Natural killer cell treated with Interleukin-12 subunit alpha and Interleukin-12 subunit beta and Interleukin-15 and Interleukin-18, amount 100 ng/mL, for 72 hours (primary cell): ENCODE measurements at regions not wholly inside any gene's neighbourhood (a gene's known extent, or its start where the extent isn't known, plus 50 kb on each side); places are given as distances from the start of the nearest gene placed in this dataset.
"Not testable (repeated sequence)": the region's sequence is repeated elsewhere in the genome, so short reads cannot be mapped to it uniquely, and the experiment has no call there.

Experiments used
- ATAC-seq, 2 donors: fragments of 150-1000 bp; cut with Tn5 transposase in 1 of 2; sonication (Bioruptor Pico), chemical (Tn5 transposase) in 1 of 2; 2 replicates each; pipeline ENCODE4 v1.10.0; 2021
- DNase-seq: peaks from one replicate; pipeline ENCODE4 v3.0.0; 2022; ENCODE audit warnings: low spot score
- H3K27ac Mint-ChIP-seq, 2 donors: 1 replicate in 1 of 2; 2 replicates in 1 of 2; pipeline ENCODE4 v1.8.0; 2022; ENCODE audit warnings: mixed read lengths in 2 of 2, mild to moderate bottlenecking in 1 of 2, moderate library complexity in 1 of 2
- H3K27me3 Mint-ChIP-seq, 2 donors: 1 replicate in 1 of 2; 2 replicates in 1 of 2; pipeline ENCODE4 v1.8.0; 2022; ENCODE audit warnings: mixed read lengths in 2 of 2
- H3K36me3 Mint-ChIP-seq: one replicate; pipeline ENCODE4 v1.8.0; 2022; ENCODE audit warnings: mixed read lengths
- H3K4me1 Mint-ChIP-seq, 2 donors: 1 replicate in 1 of 2; 2 replicates in 1 of 2; pipeline ENCODE4 v1.8.0; 2022; ENCODE audit warnings: low read depth in 2 of 2, mixed read lengths in 2 of 2, mild to moderate bottlenecking in 1 of 2
- H3K4me3 Mint-ChIP-seq: one replicate; pipeline ENCODE4 v1.8.0; 2022; ENCODE audit warnings: mixed read lengths
- H3K9me3 Mint-ChIP-seq: 2 replicates; pipeline ENCODE4 v1.8.0; 2022; ENCODE audit warnings: mixed read lengths

- H3K4me3 Mint-ChIP-seq, result no peak overlapping the region
- no peaks in the 10 kb centered on the region for H3K27me3 Mint-ChIP-seq
- no peak overlapping the region for H3K27ac Mint-ChIP-seq
- H3K9me3 Mint-ChIP-seq, result peaks cover 3% of the 10 kb centered on the region
- H3K4me1 Mint-ChIP-seq, result no peaks in the 10 kb centered on the region
- ATAC-seq, result no peak
- no peaks in the 10 kb centered on the region for H3K36me3 Mint-ChIP-seq
- DNase-seq, result no peak
Observed at GRCh38 chr5:87589587-87589986, 176.9 kb upstream of the CCNH start.

- Mint-ChIP-seq H3K27ac (no peak overlapping the region), H3K27me3 (no peaks in the 10 kb centered on the region), H3K9me3 (peaks cover 6% of the 10 kb centered on the region), H3K4me3 (no peak overlapping the region), H3K4me1 (no peaks in the 10 kb centered on the region), H3K36me3 (no peaks in the 10 kb centered on the region)
- no peak for ATAC-seq
- no peak for DNase-seq
Observed at GRCh38 chr5:87588316-87588715, 175.6 kb upstream of the CCNH start.

GRCh38 chr5:87583704-87584103 lies 171.0 kb upstream of the CCNH start:
- H3K27me3 Mint-ChIP-seq, H3K36me3 Mint-ChIP-seq, H3K9me3 Mint-ChIP-seq, DNase-seq, H3K4me1 Mint-ChIP-seq, H3K27ac Mint-ChIP-seq, H3K4me3 Mint-ChIP-seq, ATAC-seq: not testable (repeated sequence)

GRCh38 chr5:87582149-87582548 lies 169.4 kb upstream of the CCNH start:
- no peaks in the 10 kb centered on the region for H3K36me3 Mint-ChIP-seq
- peaks cover 0 to 6% of the 10 kb centered on the region in 2 donors for H3K27me3 Mint-ChIP-seq
- DNase-seq (no peak), ATAC-seq (no peak)
- H3K27ac Mint-ChIP-seq, result no peak overlapping the region
- no peaks in the 10 kb centered on the region for H3K4me1 Mint-ChIP-seq
- no peak overlapping the region for H3K4me3 Mint-ChIP-seq
- H3K9me3 Mint-ChIP-seq, result peaks cover 6% of the 10 kb centered on the region

GRCh38 chr5:87581661-87582060 lies 168.9 kb upstream of the CCNH start:
- Mint-ChIP-seq H3K9me3 (peaks cover 6% of the 10 kb centered on the region), H3K4me3 (no peak overlapping the region), H3K36me3 (no peaks in the 10 kb centered on the region), H3K27me3 (peaks cover 0 to 6% of the 10 kb centered on the region in 2 donors), H3K27ac (no peak overlapping the region), H3K4me1 (no peaks in the 10 kb centered on the region)
- ATAC-seq, result no peak
- DNase-seq, result no peak

GRCh38 chr5:87579678-87580077 lies 166.9 kb upstream of the CCNH start:
- Mint-ChIP-seq H3K4me1 (no peaks in the 10 kb centered on the region), H3K27ac (no peak overlapping the region), H3K4me3 (no peak overlapping the region), H3K36me3 (no peaks in the 10 kb centered on the region), H3K27me3 (peaks cover 0 to 6% of the 10 kb centered on the region in 2 donors), H3K9me3 (peaks cover 6% of the 10 kb centered on the region)
- DNase-seq, result no peak
- no peak for ATAC-seq

GRCh38 chr5:87576867-87577266 lies 164.1 kb upstream of the CCNH start:
- Mint-ChIP-seq H3K27me3 (peaks cover 0 to 6% of the 10 kb centered on the region in 2 donors), H3K36me3 (no peaks in the 10 kb centered on the region), H3K4me1 (no peaks in the 10 kb centered on the region), H3K27ac (no peak overlapping the region), H3K4me3 (no peak overlapping the region), H3K9me3 (peaks cover 6% of the 10 kb centered on the region)
- no peak for DNase-seq
- no peak for ATAC-seq

- not testable (repeated sequence) for ATAC-seq, H3K27ac Mint-ChIP-seq, H3K4me3 Mint-ChIP-seq, H3K4me1 Mint-ChIP-seq, H3K36me3 Mint-ChIP-seq, H3K27me3 Mint-ChIP-seq, H3K9me3 Mint-ChIP-seq, DNase-seq
Observed at GRCh38 chr5:87576306-87576705, 163.6 kb upstream of the CCNH start.

GRCh38 chr5:87574106-87574505 lies 161.4 kb upstream of the CCNH start:
- H3K27ac Mint-ChIP-seq, result no peak overlapping the region
- no peaks in the 10 kb centered on the region for H3K4me1 Mint-ChIP-seq
- H3K27me3 Mint-ChIP-seq, result peaks cover 0 to 6% of the 10 kb centered on the region in 2 donors
- H3K9me3 Mint-ChIP-seq, result peaks cover 3% of the 10 kb centered on the region
- H3K4me3 Mint-ChIP-seq, result no peak overlapping the region
- no peak for ATAC-seq
- H3K36me3 Mint-ChIP-seq, result no peaks in the 10 kb centered on the region
- no peak for DNase-seq

- ATAC-seq, result no peak
- Mint-ChIP-seq H3K36me3 (no peaks in the 10 kb centered on the region), H3K27me3 (peaks cover 0 to 4% of the 10 kb centered on the region in 2 donors), H3K27ac (no peak overlapping the region), H3K4me3 (no peak overlapping the region), H3K4me1 (no peaks in the 10 kb centered on the region), H3K9me3 (peaks cover 3% of the 10 kb centered on the region)
- DNase-seq, result no peak
Observed at GRCh38 chr5:87572611-87573010, 159.9 kb upstream of the CCNH start.

GRCh38 chr5:87572090-87572489 lies 159.4 kb upstream of the CCNH start:
- Mint-ChIP-seq H3K4me1 (no peaks in the 10 kb centered on the region), H3K9me3 (peaks cover 3% of the 10 kb centered on the region)

GRCh38 chr5:87570366-87570765 lies 157.6 kb upstream of the CCNH start:
- Mint-ChIP-seq H3K9me3 (peaks cover 10% of the 10 kb centered on the region), H3K27me3 (no peaks in the 10 kb centered on the region), H3K27ac (no peak overlapping the region), H3K4me3 (no peak overlapping the region), H3K36me3 (no peaks in the 10 kb centered on the region), H3K4me1 (no peaks in the 10 kb centered on the region)
- ATAC-seq (no peak), DNase-seq (no peak)

More at GRCh38 chr5:87572090-87572489, 159.4 kb upstream of the CCNH start:
- ATAC-seq, result no peak
- Mint-ChIP-seq H3K27ac (no peak overlapping the region), H3K4me3 (no peak overlapping the region), H3K36me3 (no peaks in the 10 kb centered on the region), H3K27me3 (no peaks in the 10 kb centered on the region)
- no peak for DNase-seq

- DNase-seq (no peak), ATAC-seq (no peak)
- H3K4me3 Mint-ChIP-seq, result no peak overlapping the region
- no peaks in the 10 kb centered on the region for H3K27me3 Mint-ChIP-seq
- no peaks in the 10 kb centered on the region for H3K4me1 Mint-ChIP-seq
- H3K27ac Mint-ChIP-seq, result no peak overlapping the region
- H3K36me3 Mint-ChIP-seq, result no peaks in the 10 kb centered on the region
- peaks cover 17% of the 10 kb centered on the region for H3K9me3 Mint-ChIP-seq
Observed at GRCh38 chr5:87562068-87562467, 149.3 kb upstream of the CCNH start.

GRCh38 chr5:87560528-87560927 lies 147.8 kb upstream of the CCNH start:
- no peak for DNase-seq
- H3K36me3 Mint-ChIP-seq, result no peaks in the 10 kb centered on the region
- H3K4me3 Mint-ChIP-seq, result no peak overlapping the region
- H3K9me3 Mint-ChIP-seq, result peaks cover 13% of the 10 kb centered on the region
- ATAC-seq, result no peak
- no peaks in the 10 kb centered on the region for H3K27me3 Mint-ChIP-seq
- H3K27ac Mint-ChIP-seq, result no peak overlapping the region
- H3K4me1 Mint-ChIP-seq, result no peaks in the 10 kb centered on the region

GRCh38 chr5:87551911-87552310 lies 139.2 kb upstream of the CCNH start:
- H3K4me1 Mint-ChIP-seq, result no peaks in the 10 kb centered on the region
- ATAC-seq (no peak), DNase-seq (no peak)
- no peak overlapping the region for H3K4me3 Mint-ChIP-seq
- no peaks in the 10 kb centered on the region for H3K9me3 Mint-ChIP-seq
- no peaks in the 10 kb centered on the region for H3K27me3 Mint-ChIP-seq
- no peaks in the 10 kb centered on the region for H3K36me3 Mint-ChIP-seq
- H3K27ac Mint-ChIP-seq, result no peak overlapping the region
